BJ (cell line): ENCODE measurements at regions not wholly inside any gene's neighbourhood (a gene's known extent, or its start where the extent isn't known, plus 50 kb on each side); places are given as distances from the start of the nearest gene placed in this dataset.

Experiments used
- CTCF ChIA-PET: fragments of 350-600 bp; formaldehyde crosslinking; extraction: SDS; loops from one replicate; lab custom pipeline; 2021; ENCODE audit warnings: antibody characterized with exemption, inconsistent platforms; lab: Yijun Ruan, JAX
- POLR2A ChIA-PET: fragments of 300-600 bp; sonication (Branson Sonifier 250); formaldehyde crosslinking; extraction: SDS; loops from one replicate; lab custom pipeline; 2021; ENCODE audit warnings: antibody characterized with exemption; lab: Charles Lee
- DNase-seq: peaks from one replicate; pipeline ENCODE4 v3.0.0-alpha.2; 2011; ENCODE audit warnings: low read depth
- H3K27me3 ChIP-seq: 2 replicates; pipeline ENCODE4 v1.6.0; 2011; ENCODE audit warnings: low read length; ENCODE audit not compliant: control insufficient read depth, insufficient read depth
- H3K36me3 ChIP-seq: 2 replicates; pipeline ENCODE4 v1.5.1; 2011; ENCODE audit warnings: low read length; ENCODE audit not compliant: control insufficient read depth, insufficient read depth
- H3K4me3 ChIP-seq: 2 replicates; pipeline ENCODE4 v1.5.1; 2011; ENCODE audit warnings: low read depth, mild to moderate bottlenecking, control low read depth, low read length
- CTCF ChIP-seq: IDR thresholded peaks from 2 replicates; pipeline ENCODE4 v1.5.1; 2011; ENCODE audit warnings: low read depth, mild to moderate bottlenecking, control low read depth, inconsistent platforms, low read length, moderate library complexity; ENCODE audit not compliant: insufficient read depth

DNA sequence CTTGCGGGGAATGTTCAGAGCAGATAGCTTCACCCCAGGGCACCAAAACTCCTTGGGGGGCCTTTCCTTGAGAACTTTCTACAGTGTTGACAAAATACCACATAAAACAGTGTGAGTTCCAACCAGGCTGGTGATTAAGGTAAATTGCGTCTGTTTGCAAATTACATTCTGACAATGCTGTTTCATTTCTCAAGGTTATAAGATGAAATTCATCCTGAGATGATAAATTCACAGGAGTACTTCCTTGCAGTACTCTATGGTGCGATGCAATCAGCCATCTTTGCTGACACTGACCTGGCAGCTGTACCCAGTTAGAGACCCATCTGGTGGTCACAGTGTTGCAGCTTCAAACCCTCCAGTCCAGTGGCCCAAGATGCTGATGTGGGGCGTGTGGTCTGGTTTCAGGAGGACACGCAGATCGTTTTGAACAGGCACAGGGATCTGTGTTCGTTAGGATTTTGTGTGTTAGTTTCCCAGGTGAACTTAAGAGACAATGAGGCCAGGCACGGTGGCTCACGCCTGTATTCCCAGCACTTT, 99.5 kb upstream of the SLC66A3 start:
- ChIA-PET CTCF (interaction anchor here (0.7 to 2.0 kb wide), 4 partner anchors 18 to 223 kb away, joined by 3 to 9 read pairs (median 6); no protein-coding TSS in a partner anchor), POLR2A (no interaction called here)
- no peak for DNase-seq
- Histone ChIP-seq H3K36me3 (no peaks in the 10 kb centered on the region), H3K27me3 (peaks cover 2% of the 10 kb centered on the region), H3K4me3 (no peak overlapping the region)
- no peak for TF ChIP-seq CTCF

DNA sequence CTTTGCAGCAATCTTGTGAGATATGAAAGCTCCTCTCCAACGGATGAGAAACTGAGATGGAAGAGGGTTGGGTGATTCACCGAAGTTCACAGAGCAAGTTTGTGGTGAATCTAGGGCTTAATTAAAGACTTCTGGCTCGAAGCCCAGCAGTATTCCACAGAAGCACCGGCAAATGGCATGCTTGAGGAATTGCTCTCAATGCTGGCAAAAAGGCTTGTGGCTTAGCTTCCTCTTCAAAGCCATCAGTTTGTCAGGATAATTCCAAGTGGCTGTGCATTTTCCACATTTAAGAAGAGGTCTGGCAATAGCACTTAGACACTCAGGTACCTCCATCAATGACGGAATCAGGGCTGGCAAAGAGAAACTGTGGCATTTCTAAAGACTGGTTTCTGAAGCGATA, 98.7 kb upstream of the SLC66A3 start:
- no peaks in the 10 kb centered on the region for H3K36me3 ChIP-seq
- ChIA-PET CTCF (interaction anchor here (1.1 to 2.0 kb wide), 4 partner anchors 17 to 224 kb away, joined by 3 to 9 read pairs (median 6); a partner anchor contains a TSS), POLR2A (no interaction called here)
- no peak for TF ChIP-seq CTCF
- peak; percentile 74 for DNase-seq
- H3K27me3 ChIP-seq: peaks cover 2% of the 10 kb centered on the region
- H3K4me3 ChIP-seq: no peak overlapping the region

- POLR2A ChIA-PET: no interaction called here
- H3K36me3 ChIP-seq: no peaks in the 10 kb centered on the region
- CTCF ChIA-PET: interaction anchor here (1.1 to 2.0 kb wide), 4 partner anchors 16 to 224 kb away, joined by 3 to 9 read pairs (median 6); a partner anchor contains a TSS
- peaks cover 2% of the 10 kb centered on the region; the same call in 1 of the 2 replicates for H3K27me3 ChIP-seq
- H3K4me3 ChIP-seq: no peak overlapping the region
- TF ChIP-seq CTCF: no peak
- no peak for DNase-seq
Observed at GRCh38 chr2:11057031-11057430, 98.2 kb upstream of the SLC66A3 start.

GRCh38 chr2:11058129-11058528, 97.1 kb upstream of the SLC66A3 start:
- Histone ChIP-seq H3K4me3 (no peak overlapping the region), H3K27me3 (peaks cover 2% of the 10 kb centered on the region; the same call in 1 of the 2 replicates), H3K36me3 (no peaks in the 10 kb centered on the region)
- ChIA-PET POLR2A (no interaction called here), CTCF (no interaction called here)
- no peak for DNase-seq
- TF ChIP-seq CTCF: no peak

- POLR2A ChIA-PET: no interaction called here
Observed at GRCh38 chr2:11060376-11061169, 94.7 kb upstream of the SLC66A3 start.

More at GRCh38 chr2:11060376-11061169, 94.7 kb upstream of the SLC66A3 start:
- Histone ChIP-seq H3K4me3 (no peak overlapping the region), H3K27me3 (peaks cover 2% of the 10 kb centered on the region; the same call in 1 of the 2 replicates), H3K36me3 (no peaks in the 10 kb centered on the region)
- DNase-seq: no peak
- TF ChIP-seq CTCF: no peak
- CTCF ChIA-PET: interaction anchor here (0.6 to 1.6 kb wide), 2 partner anchors 13 to 524 kb away, joined by 3 to 4 read pairs; no protein-coding TSS in a partner anchor
